ENCODE measurements at regions not wholly inside any gene's neighbourhood (a gene's known extent, or its start where the extent isn't known, plus 50 kb on each side); places are given as distances from the start of the nearest gene placed in this dataset.

- dilution Hi-C loops (cut with HindIII; ENCODE audit: low sequenced_read_pairs, unreplicated experiment) = no loop called here
- no peak overlapping the region for H3K27ac ChIP-seq (ENCODE audit: insufficient read depth, low read length)
- H3K4me2 ChIP-seq (ENCODE audit: low read depth, low read length) = no peak overlapping the region
- H3K9ac ChIP-seq (ENCODE audit: low read depth, low read length) = no peak overlapping the region
- H3K4me1 ChIP-seq (ENCODE audit: control insufficient read depth, insufficient read depth, low read length) = no peaks in the 10 kb centered on the region
- DNase-seq (no peak), ATAC-seq (ENCODE audit: low read depth) (no peak)
- H4K20me1 ChIP-seq (ENCODE audit: insufficient read depth, low read length) = no peaks in the 10 kb centered on the region
- H2AK5ac ChIP-seq (ENCODE audit: low read depth, low read length) = no peak overlapping the region
- H3K36me3 ChIP-seq (ENCODE audit: control insufficient read depth, insufficient read depth, low read length) = no peaks in the 10 kb centered on the region
- no peak overlapping the region for H3K4me3 ChIP-seq (ENCODE audit: insufficient read depth, low read depth, low read length)
- no peak overlapping the region for H3K56ac ChIP-seq (ENCODE audit: extremely low read depth, insufficient read depth, low read length)
- H3K18ac ChIP-seq (ENCODE audit: low read depth, low read length) = no peak overlapping the region
- POLR2A ChIA-PET (ENCODE audit: unreplicated experiment) = no interaction called here
- H2AFZ ChIP-seq (replicated peaks; ENCODE audit: low read length, poor library complexity) = no peak overlapping the region
- no CpG with 5 or more reads among the region's 4 CpGs for WGBS, 2 experiments (ENCODE audit: extremely low coverage in 2 of 2, insufficient read length in 1 of 2)
- H2BK5ac ChIP-seq (ENCODE audit: low read depth, low read length, poor library complexity, severe bottlenecking) = no peak overlapping the region
- H2AK9ac ChIP-seq (replicated peaks; ENCODE audit: low read depth, low read length, poor library complexity) = no peak overlapping the region
- no peak overlapping the region for H4K5ac ChIP-seq (ENCODE audit: low read depth, low read length)
- no peak overlapping the region for H3K4ac ChIP-seq (ENCODE audit: low read depth, low read length)
- peaks cover 8% of the 10 kb centered on the region for H3K9me3 ChIP-seq (ENCODE audit: control insufficient read depth, insufficient read depth, low read length)
- no peaks in the 10 kb centered on the region for H3K9me1 ChIP-seq (ENCODE audit: insufficient read depth, low read length)
- H4K91ac ChIP-seq (ENCODE audit: insufficient read depth, low read depth, low read length) = no peak overlapping the region
- no peak overlapping the region for H4K8ac ChIP-seq (ENCODE audit: low read depth in 2 of 2, low read length in 2 of 2)
- CTCF ChIA-PET = no interaction called here
- no peaks in the 10 kb centered on the region for H3K79me1 ChIP-seq (ENCODE audit: low read depth in 1 of 2, low read length in 2 of 2)
- H3K14ac ChIP-seq (replicated peaks; ENCODE audit: low read depth, low read length) = no peak overlapping the region
- in situ Hi-C loops (cut with MboI; ENCODE audit: low sequenced_read_pairs) = no loop called here
- H2BK15ac ChIP-seq (ENCODE audit: low read depth, low read length) = no peak overlapping the region
- H2BK120ac ChIP-seq (ENCODE audit: low read depth, low read length) = no peak overlapping the region
- TF ChIP-seq CEBPB (IDR thresholded peaks at IDR 0.05; ENCODE audit: low read depth, low read length) (no peak), CHD1 (IDR thresholded peaks at IDR 0.05; ENCODE audit: low read depth, low read length) (no peak), MAZ (IDR thresholded peaks at IDR 0.05; ENCODE audit: borderline replicate concordance, low read depth, low read length) (no peak), NFE2L2 (IDR thresholded peaks at IDR 0.05; ENCODE audit: low read depth, low read length) (no peak), USF2 (IDR thresholded peaks at IDR 0.05; ENCODE audit: low read depth, low read length) (no peak), POLR2A (IDR thresholded peaks at IDR 0.05; ENCODE audit: low read depth, low read length) (no peak), RAD21 (IDR thresholded peaks at IDR 0.05; ENCODE audit: low read length) (no peak), SMC3 (IDR thresholded peaks at IDR 0.05; ENCODE audit: low read depth, low read length) (no peak)
- no TSS peak for BruUV-seq (replicated peaks)
- intact Hi-C loops (cut with micrococcal nuclease) = no loop called here
- H3K23ac ChIP-seq (ENCODE audit: low read depth, low read length) = no peak overlapping the region
- H3K27me3 ChIP-seq (ENCODE audit: control insufficient read depth, insufficient read depth, low read length) = no peaks in the 10 kb centered on the region
- H2BK20ac ChIP-seq (ENCODE audit: low read depth, low read length) = no peak overlapping the region
Observed at GRCh38 chr6:19059102-19059501, 672.0 kb downstream of the RNF144B start.

Data from IMR-90 (cell line).